Heart left ventricle (tissue), 13 donors: ENCODE measurements at regions not wholly inside any gene's neighbourhood (a gene's known extent, or its start where the extent isn't known, plus 50 kb on each side); places are given as distances from the start of the nearest gene placed in this dataset.

Experiments
- CTCF ChIP-seq, 12 donors: fragments of 200-600 bp; sonication (generic) in 4 of 12; IDR thresholded peaks; one replicate each; pipeline versions ENCODE4 v1.5.0 to v1.8.0; 2018 to 2022; ENCODE audit warnings: antibody characterized with exemption in 12 of 12, mild to moderate bottlenecking in 5 of 12
- POLR2A ChIP-seq, 2 donors: fragments of 450-650 bp; IDR thresholded peaks; one replicate each; pipeline ENCODE4 v1.6.1; 2017; ENCODE audit warnings: antibody characterized with exemption in 2 of 2, mild to moderate bottlenecking in 2 of 2, moderate library complexity in 2 of 2
- donor health status: ischemic (EF 13 %, LVEDD 7.1; RV severe dilation, severe dysfunction).
- donor health status: DM: no; HTN: yes; CAD: no.
- donor health status: DM: no; HTN: no; CAD: no.
- donor health status: ischemic (EF 25% LVEDD 6.9; RV normal size, moderate dysfunction).
- donor health status: ischemic (EF 25% LVEDD 5.7; RV mildly dilated, moderate dysfunction).
- donor health status: ischemic (EF 35%, LVEDD 5.7; RV mildly dilated, moderate dysfunction).
- donor health status: nonischemic (EF 11% LVEDD 7.7; RV severe dilation, severe dysfunction).
- donor health status: DM: yes; HTN: yes; CAD: no.
- donor health status: PGD.
- donor health status: ischemic (EF 29% LVEDD 5.4; RV normal size, mild dysfunction).
- donor health status: nonischemic (EF 23%, LVEDD 6.1; RV moderate dilation, normal function).

DNA sequence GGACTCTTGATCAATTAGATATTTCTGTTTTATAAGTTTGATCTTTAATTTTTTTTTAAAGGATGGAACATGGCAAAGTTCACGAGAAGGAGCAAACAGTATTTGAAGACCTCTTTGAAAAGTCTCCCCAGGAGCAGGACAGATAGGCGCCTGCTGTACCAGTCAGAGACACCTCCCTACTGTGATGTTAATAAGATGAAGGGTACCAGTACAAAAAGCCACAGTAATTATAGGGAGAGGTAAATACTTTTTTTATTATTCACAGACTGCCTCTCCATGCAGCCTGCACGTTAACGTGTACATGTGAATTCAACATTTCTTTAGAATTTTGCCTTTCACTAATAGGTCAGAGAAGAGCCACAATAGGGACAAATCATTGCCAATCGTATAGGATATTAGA, 146.5 kb upstream of the CDH6 start:
- TF ChIP-seq CTCF (IDR thresholded peaks at IDR 0.05) (no peak), POLR2A (IDR thresholded peaks at IDR 0.05) (no peak)
